ENCODE measurements at regions not wholly inside any gene's neighbourhood (a gene's known extent, or its start where the extent isn't known, plus 50 kb on each side); places are given as distances from the start of the nearest gene placed in this dataset.

GRCh38 chr18:26706911-26707351 is 158.6 kb downstream of the AQP4 start:
- no peak for TF ChIP-seq TAF1 (IDR thresholded peaks at IDR 0.05; ENCODE audit: borderline replicate concordance, insufficient read depth, low read length)
- TF ChIP-seq SIN3A (IDR thresholded peaks at IDR 0.05; ENCODE audit: borderline replicate concordance, insufficient read depth, low read length) = no peak
- TF ChIP-seq, protein P1, sequence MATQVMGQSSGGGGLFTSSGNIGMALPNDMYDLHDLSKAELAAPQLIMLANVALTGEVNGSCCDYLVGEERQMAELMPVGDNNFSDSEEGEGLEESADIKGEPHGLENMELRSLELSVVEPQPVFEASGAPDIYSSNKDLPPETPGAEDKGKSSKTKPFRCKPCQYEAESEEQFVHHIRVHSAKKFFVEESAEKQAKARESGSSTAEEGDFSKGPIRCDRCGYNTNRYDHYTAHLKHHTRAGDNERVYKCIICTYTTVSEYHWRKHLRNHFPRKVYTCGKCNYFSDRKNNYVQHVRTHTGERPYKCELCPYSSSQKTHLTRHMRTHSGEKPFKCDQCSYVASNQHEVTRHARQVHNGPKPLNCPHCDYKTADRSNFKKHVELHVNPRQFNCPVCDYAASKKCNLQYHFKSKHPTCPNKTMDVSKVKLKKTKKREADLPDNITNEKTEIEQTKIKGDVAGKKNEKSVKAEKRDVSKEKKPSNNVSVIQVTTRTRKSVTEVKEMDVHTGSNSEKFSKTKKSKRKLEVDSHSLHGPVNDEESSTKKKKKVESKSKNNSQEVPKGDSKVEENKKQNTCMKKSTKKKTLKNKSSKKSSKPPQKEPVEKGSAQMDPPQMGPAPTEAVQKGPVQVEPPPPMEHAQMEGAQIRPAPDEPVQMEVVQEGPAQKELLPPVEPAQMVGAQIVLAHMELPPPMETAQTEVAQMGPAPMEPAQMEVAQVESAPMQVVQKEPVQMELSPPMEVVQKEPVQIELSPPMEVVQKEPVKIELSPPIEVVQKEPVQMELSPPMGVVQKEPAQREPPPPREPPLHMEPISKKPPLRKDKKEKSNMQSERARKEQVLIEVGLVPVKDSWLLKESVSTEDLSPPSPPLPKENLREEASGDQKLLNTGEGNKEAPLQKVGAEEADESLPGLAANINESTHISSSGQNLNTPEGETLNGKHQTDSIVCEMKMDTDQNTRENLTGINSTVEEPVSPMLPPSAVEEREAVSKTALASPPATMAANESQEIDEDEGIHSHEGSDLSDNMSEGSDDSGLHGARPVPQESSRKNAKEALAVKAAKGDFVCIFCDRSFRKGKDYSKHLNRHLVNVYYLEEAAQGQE (IDR thresholded peaks at IDR 0.05; ENCODE audit: insufficient read depth in 1 of 2, low read depth in 2 of 2, low read length in 2 of 2) = no peak
- no peak for TF ChIP-seq POLR2AphosphoS5 (IDR thresholded peaks at IDR 0.05; ENCODE audit: low read depth, low read length)
- TF ChIP-seq FOXP2 (optimal IDR thresholded peaks at IDR 0.05; ENCODE audit: borderline replicate concordance, extremely low read depth, extremely low read length, insufficient read depth) = no peak

DNA sequence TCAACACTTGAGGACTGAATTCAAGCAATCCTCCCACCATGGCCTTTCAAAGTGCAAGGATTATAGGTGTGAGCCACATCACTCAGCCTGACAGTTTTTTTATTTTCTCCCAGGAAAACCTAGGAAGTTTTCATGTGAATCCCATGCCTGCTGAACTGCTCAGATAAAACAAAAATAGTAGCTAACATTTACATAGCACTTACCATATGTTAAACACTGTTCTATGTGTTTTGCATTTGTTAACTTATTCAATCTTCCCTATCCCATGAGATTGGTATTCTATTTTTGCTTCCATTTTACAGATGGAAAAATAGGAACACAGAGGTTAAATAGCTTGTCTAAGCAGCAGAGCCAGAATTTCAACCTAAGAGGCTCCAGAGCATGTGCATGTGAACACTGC is 157.4 kb upstream of the KCTD1 start:
- TF ChIP-seq TAF1 (IDR thresholded peaks at IDR 0.05; ENCODE audit: borderline replicate concordance, insufficient read depth, low read length) (no peak), FOXP2 (optimal IDR thresholded peaks at IDR 0.05; ENCODE audit: borderline replicate concordance, extremely low read depth, extremely low read length, insufficient read depth) (no peak), POLR2AphosphoS5 (IDR thresholded peaks at IDR 0.05; ENCODE audit: low read depth, low read length) (no peak), SIN3A (IDR thresholded peaks at IDR 0.05; ENCODE audit: borderline replicate concordance, insufficient read depth, low read length) (no peak)
- TF ChIP-seq, protein P1 (IDR thresholded peaks at IDR 0.05; ENCODE audit: insufficient read depth in 1 of 2, low read depth in 2 of 2, low read length in 2 of 2) = no peak

GRCh38 chr18:26703170-26703930 is 155.0 kb upstream of the KCTD1 start:
- no peak for TF ChIP-seq SIN3A (IDR thresholded peaks at IDR 0.05; ENCODE audit: borderline replicate concordance, insufficient read depth, low read length)
- TF ChIP-seq FOXP2 (optimal IDR thresholded peaks at IDR 0.05; ENCODE audit: borderline replicate concordance, extremely low read depth, extremely low read length, insufficient read depth) = no peak
- TF ChIP-seq TAF1 (IDR thresholded peaks at IDR 0.05; ENCODE audit: borderline replicate concordance, insufficient read depth, low read length) = no peak
- no peak for TF ChIP-seq POLR2AphosphoS5 (IDR thresholded peaks at IDR 0.05; ENCODE audit: low read depth, low read length)
- TF ChIP-seq, protein P1 (IDR thresholded peaks at IDR 0.05; ENCODE audit: insufficient read depth in 1 of 2, low read depth in 2 of 2, low read length in 2 of 2) = no peak

GRCh38 chr18:26702086-26702485 is 153.7 kb upstream of the KCTD1 start:
- TF ChIP-seq POLR2AphosphoS5 (IDR thresholded peaks at IDR 0.05; ENCODE audit: low read depth, low read length) = no peak
- no peak for TF ChIP-seq FOXP2 (optimal IDR thresholded peaks at IDR 0.05; ENCODE audit: borderline replicate concordance, extremely low read depth, extremely low read length, insufficient read depth)
- TF ChIP-seq SIN3A (IDR thresholded peaks at IDR 0.05; ENCODE audit: borderline replicate concordance, insufficient read depth, low read length) = no peak
- TF ChIP-seq, protein P1 (IDR thresholded peaks at IDR 0.05; ENCODE audit: insufficient read depth in 1 of 2, low read depth in 2 of 2, low read length in 2 of 2) = no peak
- no peak for TF ChIP-seq TAF1 (IDR thresholded peaks at IDR 0.05; ENCODE audit: borderline replicate concordance, insufficient read depth, low read length)

Measured in PFSK-1 (cell line).